GM19397 (cell line): ENCODE measurements at regions not wholly inside any gene's neighbourhood (a gene's known extent, or its start where the extent isn't known, plus 50 kb on each side); places are given as distances from the start of the nearest gene placed in this dataset.
A peak's percentile ranks its signal among the peaks of the same experiment; 100 is the strongest.

ENCODE experiments used
- ATAC-seq: cut with Tn5 transposase; IDR thresholded peaks from one replicate; pipeline ENCODE4 v1.9.1; 2021; ENCODE audit warnings: mild to moderate bottlenecking, moderate library complexity; ENCODE audit not compliant: unreplicated experiment

- ATAC-seq = no peak
Observed at GRCh38 chr4:181308476-181309312, 934.5 kb upstream of the TENM3 start.

GRCh38 chr4:181312066-181312465 is 931.1 kb upstream of the TENM3 start:
- ATAC-seq = no peak

- ATAC-seq = no peak
Observed at GRCh38 chr4:181319629-181320028, 923.6 kb upstream of the TENM3 start.

- peak; percentile 87 for ATAC-seq
Observed at GRCh38 chr4:181323061-181323460, 920.1 kb upstream of the TENM3 start.

GRCh38 chr4:181330654-181331201 is 912.5 kb upstream of the TENM3 start:
- ATAC-seq = no peak

GRCh38 chr4:181331214-181331613 is 912.0 kb upstream of the TENM3 start:
- no peak for ATAC-seq

GRCh38 chr4:181345931-181346330 is 897.3 kb upstream of the TENM3 start:
- ATAC-seq = no peak

- no peak for ATAC-seq
Observed at GRCh38 chr4:181350615-181351415, 892.4 kb upstream of the TENM3 start.

- ATAC-seq = no peak
Observed at GRCh38 chr4:181364504-181364903, 878.7 kb upstream of the TENM3 start.

GRCh38 chr4:181365671-181366070 is 877.5 kb upstream of the TENM3 start:
- no peak for ATAC-seq

GRCh38 chr4:181372014-181372413 is 871.2 kb upstream of the TENM3 start:
- ATAC-seq = no peak

- no peak for ATAC-seq
Observed at GRCh38 chr4:181376058-181376457, 867.1 kb upstream of the TENM3 start.

GRCh38 chr4:181388061-181388460 is 855.1 kb upstream of the TENM3 start:
- no peak for ATAC-seq

- no peak for ATAC-seq
Observed at GRCh38 chr4:181416966-181417365, 826.2 kb upstream of the TENM3 start.

GRCh38 chr4:181418496-181418895 is 824.7 kb upstream of the TENM3 start:
- no peak for ATAC-seq

- ATAC-seq = no peak
Observed at GRCh38 chr4:181420950-181421349, 822.3 kb upstream of the TENM3 start.

GRCh38 chr4:181424362-181425016 is 818.7 kb upstream of the TENM3 start:
- no peak for ATAC-seq

GRCh38 chr4:181427076-181427475 is 816.1 kb upstream of the TENM3 start:
- no peak for ATAC-seq

GRCh38 chr4:181431006-181431405 is 812.2 kb upstream of the TENM3 start:
- ATAC-seq = no peak

- ATAC-seq = no peak
Observed at GRCh38 chr4:181431661-181432060, 811.5 kb upstream of the TENM3 start.

GRCh38 chr4:181432335-181432734 is 810.9 kb upstream of the TENM3 start:
- ATAC-seq = no peak
